Breast epithelium (tissue), 4 donors: ENCODE measurements at regions not wholly inside any gene's neighbourhood (a gene's known extent, or its start where the extent isn't known, plus 50 kb on each side); places are given as distances from the start of the nearest gene placed in this dataset.

Source experiments
- DNase-seq, 2 donors: peaks; one replicate each; pipeline ENCODE4 v3.0.0-alpha.2; 2019; ENCODE audit warnings: low spot score in 2 of 2
- H3K27ac ChIP-seq, 2 donors: fragments of 200-600 bp; sonication (generic) in 1 of 2; one replicate each; pipeline ENCODE4 v1.5.1; 2016 to 2019; ENCODE audit warnings: mild to moderate bottlenecking in 1 of 2
- H3K27me3 ChIP-seq, 2 donors: fragments of 200-600 bp; sonication (generic) in 1 of 2; one replicate each; pipeline versions ENCODE4 v1.5.1 to v1.6.0; 2017 to 2019; ENCODE audit warnings: control low read depth in 1 of 2, mild to moderate bottlenecking in 1 of 2
- H3K36me3 ChIP-seq: fragments of 200-600 bp; one replicate; pipeline ENCODE4 v1.5.1; 2019
- H3K4me1 ChIP-seq, 2 donors: fragments of 200-600 bp; sonication (generic); one replicate each; pipeline ENCODE4 v1.5.1; 2016 to 2019; ENCODE audit warnings: control low read depth in 1 of 2
- H3K4me3 ChIP-seq, 3 donors: fragments of 200-600 bp; sonication (generic); 1 replicate in 2 of 3; 2 replicates in 1 of 3; pipeline ENCODE4 v1.5.1; 2016 to 2019; ENCODE audit warnings: mild to moderate bottlenecking in 3 of 3, moderate library complexity in 2 of 3
- H3K9me3 ChIP-seq, 2 donors: fragments of 200-600 bp; sonication (generic) in 1 of 2; one replicate each; pipeline ENCODE4 v1.5.1; 2016 to 2019; ENCODE audit warnings: control low read depth in 1 of 2
- CTCF ChIP-seq, 3 donors: fragments of 450-650 bp; IDR thresholded peaks; one replicate each; pipeline ENCODE4 v1.5.1; 2016 to 2017; ENCODE audit warnings: antibody characterized with exemption in 3 of 3, mild to moderate bottlenecking in 3 of 3, moderate library complexity in 3 of 3
- POLR2A ChIP-seq: fragments of 450-650 bp; IDR thresholded peaks from one replicate; pipeline ENCODE4 v1.6.1; 2016; ENCODE audit warnings: antibody characterized with exemption, mild to moderate bottlenecking, moderate library complexity
- POLR2AphosphoS5 ChIP-seq, 3 donors: sonication (generic); formaldehyde crosslinking; IDR thresholded peaks; one replicate each; pipeline ENCODE4 v1.6.1; 2017; ENCODE audit warnings: antibody characterized with exemption in 3 of 3
- intact Hi-C: fragments of 100-400 bp; cut with DNase I; formaldehyde crosslinking; loops from one replicate; pipeline ENCODE4 v1.15.1; 2023; ENCODE audit warnings: low total_unique reads

GRCh38 chr1:56235909-56236510 is 343.4 kb downstream of the PLPP3 start:
- Histone ChIP-seq H3K27me3 (no peaks in the 10 kb centered on the region), H3K4me3 (no peak overlapping the region), H3K9me3 (peaks cover 0 to under 1% of the 10 kb centered on the region in 2 donors), H3K36me3 (no peaks in the 10 kb centered on the region), H3K27ac (no peak overlapping the region), H3K4me1 (no peaks in the 10 kb centered on the region)
- TF ChIP-seq CTCF (IDR thresholded peaks at IDR 0.05) (no peak), POLR2A (no peak), POLR2AphosphoS5 (IDR thresholded peaks at IDR 0.05) (no peak)
- intact Hi-C loops: no loop called here
- DNase-seq: no peak

GRCh38 chr1:56229186-56229585 is 350.2 kb downstream of the PLPP3 start:
- no peak for DNase-seq
- no peaks in the 10 kb centered on the region for H3K9me3 ChIP-seq
- intact Hi-C loops: no loop called here
- no peaks in the 10 kb centered on the region for H3K4me1 ChIP-seq
- TF ChIP-seq POLR2AphosphoS5 (IDR thresholded peaks at IDR 0.05) (no peak), CTCF (IDR thresholded peaks at IDR 0.05) (no peak), POLR2A (no peak)
- H3K4me3 ChIP-seq: no peak overlapping the region
- H3K36me3 ChIP-seq: no peaks in the 10 kb centered on the region
- H3K27me3 ChIP-seq: no peaks in the 10 kb centered on the region
- no peak overlapping the region for H3K27ac ChIP-seq

GRCh38 chr1:56227886-56228285 is 351.5 kb downstream of the PLPP3 start:
- no peaks in the 10 kb centered on the region for H3K36me3 ChIP-seq
- no peaks in the 10 kb centered on the region for H3K9me3 ChIP-seq
- no peak overlapping the region for H3K4me3 ChIP-seq
- no peak overlapping the region for H3K27ac ChIP-seq
- no peaks in the 10 kb centered on the region for H3K4me1 ChIP-seq
- no peak for DNase-seq
- no peaks in the 10 kb centered on the region for H3K27me3 ChIP-seq
- intact Hi-C loops: no loop called here
- TF ChIP-seq CTCF (IDR thresholded peaks at IDR 0.05) (no peak), POLR2A (no peak), POLR2AphosphoS5 (IDR thresholded peaks at IDR 0.05) (no peak)

GRCh38 chr1:56227401-56227800 is 352.0 kb downstream of the PLPP3 start:
- no peaks in the 10 kb centered on the region for H3K4me1 ChIP-seq
- no peaks in the 10 kb centered on the region for H3K27me3 ChIP-seq
- no peaks in the 10 kb centered on the region for H3K9me3 ChIP-seq
- no peak for DNase-seq
- intact Hi-C loops: no loop called here
- no peaks in the 10 kb centered on the region for H3K36me3 ChIP-seq
- TF ChIP-seq CTCF (IDR thresholded peaks at IDR 0.05) (no peak), POLR2A (no peak), POLR2AphosphoS5 (IDR thresholded peaks at IDR 0.05) (no peak)
- no peak overlapping the region for H3K4me3 ChIP-seq
- no peak overlapping the region for H3K27ac ChIP-seq

- no peak overlapping the region for H3K27ac ChIP-seq
- no peaks in the 10 kb centered on the region for H3K27me3 ChIP-seq
- no peaks in the 10 kb centered on the region for H3K4me1 ChIP-seq
- H3K4me3 ChIP-seq: no peak overlapping the region
- no peak for TF ChIP-seq POLR2A
- TF ChIP-seq POLR2AphosphoS5 (IDR thresholded peaks at IDR 0.05): no peak
- no peak for TF ChIP-seq CTCF (IDR thresholded peaks at IDR 0.05)
- no peaks in the 10 kb centered on the region for H3K9me3 ChIP-seq
- no peak for DNase-seq
- intact Hi-C loops: no loop called here
- no peaks in the 10 kb centered on the region for H3K36me3 ChIP-seq
Observed at GRCh38 chr1:56225964-56226815, 353.2 kb downstream of the PLPP3 start.
